ENCODE measurements at regions not wholly inside any gene's neighbourhood (a gene's known extent, or its start where the extent isn't known, plus 50 kb on each side); places are given as distances from the start of the nearest gene placed in this dataset.

GRCh38 chr6:133644892-133645619 is 243.9 kb upstream of the TCF21 start:
- TF ChIP-seq CTCF (conservative IDR thresholded peaks at IDR 0.05; ENCODE audit: low read depth, low read length) (no peak), ELK1 (IDR thresholded peaks at IDR 0.05; ENCODE audit: borderline replicate concordance, low read depth, low read length) (no peak), RFX5 (IDR thresholded peaks at IDR 0.05; ENCODE audit: low read depth, low read length) (no peak), POLR2A (IDR thresholded peaks at IDR 0.05; ENCODE audit: low read depth, low read length) (no peak), CEBPB (IDR thresholded peaks at IDR 0.05; ENCODE audit: low read depth, low read length) (no peak), SMC3 (IDR thresholded peaks at IDR 0.05; ENCODE audit: low read depth, low read length) (no peak), BHLHE40 (IDR thresholded peaks at IDR 0.05; ENCODE audit: low read depth, low read length) (no peak), RAD21 (IDR thresholded peaks at IDR 0.05; ENCODE audit: low read length) (no peak)

Measured in IMR-90 (cell line).